GM10266 (cell line): ENCODE measurements at regions not wholly inside any gene's neighbourhood (a gene's known extent, or its start where the extent isn't known, plus 50 kb on each side); places are given as distances from the start of the nearest gene placed in this dataset.

ENCODE experiments used
- DNase-seq: peaks from one replicate; pipeline ENCODE4 v3.0.0; 2012; ENCODE audit errors: extremely low spot score
- CTCF ChIP-seq: IDR thresholded peaks from 2 replicates; pipeline ENCODE4 v1.5.1; 2012; ENCODE audit warnings: mild to moderate bottlenecking, low read depth; ENCODE audit not compliant: control insufficient read depth, insufficient read depth; ENCODE audit errors: missing control alignments

GRCh38 chr10:3516234-3516922 lies 268.6 kb downstream of the KLF6 start:
- no peak for DNase-seq

GRCh38 chr10:3514691-3515090 lies 270.3 kb downstream of the KLF6 start:
- no peak for TF ChIP-seq CTCF
- DNase-seq, result no peak

More at GRCh38 chr10:3516234-3516922, 268.6 kb downstream of the KLF6 start:
- no peak for TF ChIP-seq CTCF

GRCh38 chr10:3512263-3512662 lies 272.7 kb downstream of the KLF6 start:
- no peak for DNase-seq
- TF ChIP-seq CTCF, result no peak

GRCh38 chr10:3511483-3511882 lies 273.5 kb downstream of the KLF6 start:
- no peak for TF ChIP-seq CTCF
- no peak for DNase-seq

GRCh38 chr10:3510741-3511140 lies 274.3 kb downstream of the KLF6 start:
- no peak for TF ChIP-seq CTCF
- no peak for DNase-seq

GRCh38 chr10:3509355-3509754 lies 275.7 kb downstream of the KLF6 start:
- no peak for TF ChIP-seq CTCF
- no peak for DNase-seq

GRCh38 chr10:3503299-3503698 lies 281.7 kb downstream of the KLF6 start:
- no peak for TF ChIP-seq CTCF
- DNase-seq, result no peak
